ENCODE measurements at regions not wholly inside any gene's neighbourhood (a gene's known extent, or its start where the extent isn't known, plus 50 kb on each side); places are given as distances from the start of the nearest gene placed in this dataset.
"Not testable (repeated sequence)": the region's sequence is repeated elsewhere in the genome, so short reads cannot be mapped to it uniquely, and the experiment has no call there.

DNA sequence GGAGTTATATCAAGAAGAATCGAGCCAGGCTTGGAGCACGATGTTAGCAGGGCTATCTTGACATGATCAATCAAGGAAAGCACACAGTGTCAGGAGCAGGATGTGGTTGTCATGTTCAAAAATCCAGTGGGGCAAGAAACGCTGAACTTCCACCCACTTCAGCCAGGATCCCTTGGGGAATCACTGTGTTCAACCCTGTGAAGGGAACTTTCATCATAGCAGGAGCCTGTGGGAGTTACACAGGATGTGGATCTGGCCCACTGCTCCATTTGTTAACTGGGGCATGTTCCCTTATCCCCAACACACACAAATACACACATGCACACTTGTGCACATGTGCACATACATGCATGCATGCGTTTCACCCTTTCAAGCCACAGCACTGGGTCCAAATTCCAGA, 619.3 kb downstream of the SPATA31A6 start:
- not testable (repeated sequence) for TF ChIP-seq CTCF, POLR2A (IDR thresholded peaks at IDR 0.05)
